Activated CD4-positive, alpha-beta T cell treated with anti-CD3 and anti-CD28 coated beads, Interleukin-2, Interleukin-4, amounts not matched to agents 100 ng/mL and 50 ng/mL, durations not matched to agents 16 hours and 8 hours (primary cell): ENCODE measurements at regions not wholly inside any gene's neighbourhood (a gene's known extent, or its start where the extent isn't known, plus 50 kb on each side); places are given as distances from the start of the nearest gene placed in this dataset.

ENCODE experiments used
- DNase-seq: peaks from one replicate; pipeline ENCODE4 v3.0.0-alpha.2; 2020; ENCODE audit warnings: low spot score

DNA sequence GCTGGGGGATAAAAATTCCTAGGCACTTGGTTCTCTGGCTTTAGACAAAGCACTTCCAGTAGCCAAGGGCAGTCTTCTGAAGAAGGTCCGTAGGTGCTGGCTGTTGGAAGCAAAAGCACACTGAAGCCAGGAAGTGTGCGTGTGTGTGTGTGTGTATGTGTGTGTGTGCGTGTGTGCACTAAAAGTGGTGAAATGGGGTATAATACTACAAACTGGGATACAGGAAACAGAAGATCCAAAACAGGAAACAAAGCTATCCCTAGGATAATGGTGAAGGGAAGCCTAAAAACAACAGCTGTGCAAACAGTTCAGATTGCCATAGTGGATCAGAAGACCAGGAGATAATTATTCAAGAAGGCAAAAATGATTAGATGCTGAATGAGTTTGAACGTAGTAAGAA lies 103.4 kb downstream of the IL20RB start:
- DNase-seq, result no peak

DNA sequence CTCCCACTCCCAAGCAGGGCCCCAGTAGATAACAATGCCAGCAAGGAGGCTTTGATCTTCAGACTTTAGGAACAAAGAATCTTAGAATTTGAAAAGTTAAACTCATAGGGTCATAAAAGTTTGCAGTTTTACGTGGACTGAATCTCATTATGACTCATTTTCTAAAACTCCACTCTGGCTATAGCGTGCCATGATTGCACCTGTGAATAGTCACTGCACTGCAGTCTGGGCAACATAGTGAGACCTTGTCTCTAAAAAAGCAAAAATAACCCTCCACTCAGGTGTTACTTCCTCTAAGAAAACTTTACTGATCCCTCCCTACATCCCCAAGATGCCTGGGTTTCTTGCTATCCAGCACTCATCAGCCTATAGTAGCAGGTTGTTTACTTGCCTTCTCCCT lies 104.5 kb downstream of the IL20RB start:
- peak; percentile 14 for DNase-seq

DNA sequence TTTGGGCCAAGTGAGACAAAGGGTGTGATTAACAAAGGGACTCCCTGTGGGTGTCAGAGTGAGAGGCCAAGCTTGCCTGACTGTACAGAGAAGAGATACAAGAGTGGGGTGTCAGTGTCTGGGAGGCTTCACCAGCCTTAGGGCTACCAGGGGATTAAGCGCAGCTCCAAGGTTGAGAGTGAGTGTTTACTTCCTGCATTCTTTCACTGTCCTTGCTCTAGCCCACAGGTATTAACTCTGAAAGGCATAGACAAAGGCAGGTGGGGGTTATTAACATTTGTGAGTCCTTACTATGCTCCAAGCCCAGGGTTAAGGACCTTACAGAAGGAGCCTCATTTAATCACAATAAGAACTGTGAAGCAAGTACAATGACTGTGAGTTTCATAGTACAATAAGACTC lies 107.6 kb downstream of the IL20RB start:
- DNase-seq, result no peak

DNA sequence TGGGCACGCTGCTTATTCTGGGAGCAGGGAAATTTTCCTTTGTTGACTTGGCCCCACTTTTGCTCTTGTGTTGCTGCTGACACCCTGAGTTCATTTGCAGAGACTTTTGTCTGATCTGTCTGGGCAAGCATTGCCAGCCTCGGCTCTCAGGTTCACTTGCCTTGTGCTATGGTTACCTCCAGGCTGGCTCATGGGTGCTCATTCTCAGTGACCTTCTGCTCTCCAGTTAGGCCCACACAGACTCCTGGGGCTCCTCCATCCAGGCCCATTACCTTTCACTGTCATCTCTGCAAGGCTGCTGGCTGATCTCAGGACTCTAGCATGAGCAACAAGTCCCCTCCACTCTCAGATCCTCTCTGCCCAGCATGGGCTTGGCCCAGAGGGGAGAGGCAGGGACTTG lies 108.3 kb downstream of the IL20RB start:
- DNase-seq, result no peak

DNA sequence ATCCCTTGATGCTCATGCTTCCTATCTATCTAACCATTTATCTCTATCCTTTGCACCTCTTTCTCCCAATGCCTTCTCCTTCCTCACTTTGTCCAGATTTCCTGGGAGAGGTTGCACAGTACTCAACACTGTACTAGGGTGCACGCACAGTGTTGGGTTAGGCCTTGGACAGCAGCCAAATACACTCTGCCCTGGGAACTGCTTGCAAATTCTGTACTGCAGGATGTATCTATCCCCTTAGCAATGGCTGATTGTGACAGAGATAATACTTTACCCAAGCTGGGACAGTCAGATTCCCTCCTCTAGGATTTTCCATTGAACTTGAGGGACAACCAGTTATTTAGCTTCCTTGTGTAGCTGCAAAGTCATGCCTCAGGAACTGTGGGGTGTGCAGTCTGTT lies 113.3 kb downstream of the IL20RB start:
- DNase-seq, result no peak

DNA sequence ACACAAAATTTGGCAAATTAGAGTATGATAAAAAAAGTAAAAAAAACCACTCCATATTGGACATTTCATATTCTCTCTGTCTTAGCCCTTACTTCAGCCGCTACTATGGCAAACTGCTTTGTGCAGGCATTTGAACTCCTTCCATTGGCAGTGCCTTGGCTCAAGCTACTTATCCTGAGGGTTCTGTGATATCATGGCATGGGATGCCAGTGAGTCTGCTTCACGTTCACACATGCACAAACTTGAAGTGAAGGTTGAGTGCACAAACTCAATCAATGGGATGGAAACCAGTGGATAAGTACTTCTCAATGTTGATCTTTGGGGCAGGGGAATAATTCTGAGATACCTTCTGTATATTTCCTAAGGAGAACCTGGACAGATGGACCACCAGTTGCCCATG lies 117.2 kb downstream of the IL20RB start:
- DNase-seq, result no peak

DNA sequence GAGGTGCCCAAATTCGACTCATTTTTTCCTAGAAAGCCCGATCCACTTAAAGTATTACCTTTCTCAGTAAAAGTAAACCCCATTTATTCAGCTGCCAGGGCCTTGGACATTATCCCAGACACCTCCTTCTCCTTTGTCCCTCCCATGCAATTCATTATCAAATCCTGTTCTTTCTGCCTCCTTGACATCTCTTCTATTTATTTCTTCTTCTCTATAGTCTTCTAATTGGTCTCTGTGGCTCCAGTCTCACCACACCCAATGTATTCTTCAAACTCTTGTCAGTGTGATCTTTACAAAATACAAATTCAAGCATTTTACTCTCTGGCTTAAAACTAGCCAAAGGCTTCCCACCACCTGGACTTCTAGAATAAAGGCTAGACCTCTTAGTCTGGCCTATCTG lies 120.3 kb downstream of the IL20RB start:
- no peak for DNase-seq

DNA sequence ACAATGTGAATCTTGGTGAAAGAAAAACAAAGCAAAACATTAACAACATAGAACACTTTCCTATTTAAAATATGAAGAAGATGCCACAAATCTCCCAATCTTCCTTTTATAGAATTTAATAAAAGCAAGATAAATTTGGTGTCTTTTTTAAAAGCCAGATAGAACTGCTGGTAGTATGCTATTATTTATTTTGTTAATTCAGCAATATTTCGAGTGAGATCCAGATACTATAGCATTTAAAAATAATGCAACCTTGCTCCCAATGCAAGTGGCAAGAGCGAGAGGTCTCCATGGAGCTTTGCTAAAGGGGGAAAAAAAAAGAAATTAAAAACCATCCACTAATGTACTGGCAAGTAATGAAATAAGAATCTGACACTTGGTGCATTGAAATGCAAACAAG lies 121.8 kb downstream of the IL20RB start:
- no peak for DNase-seq

DNA sequence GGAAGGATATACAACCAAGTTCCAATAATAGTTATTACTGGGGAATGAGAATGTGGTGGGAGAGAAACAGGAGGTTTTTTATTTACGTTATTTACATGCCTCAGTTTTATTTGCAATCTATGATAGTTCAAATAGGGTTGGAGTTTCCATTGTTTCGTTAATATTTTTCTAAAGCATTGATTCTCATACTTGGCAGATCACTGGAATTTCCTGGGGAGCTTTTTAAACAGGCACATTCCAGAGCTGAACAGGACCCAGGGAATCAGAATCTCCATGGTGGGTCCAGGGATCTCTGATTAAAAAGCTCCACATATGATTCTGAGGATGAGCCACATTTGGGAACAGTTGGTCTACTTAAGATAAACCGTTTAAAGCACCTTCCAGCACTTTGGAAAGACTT lies 123.9 kb downstream of the IL20RB start:
- DNase-seq, result no peak

DNA sequence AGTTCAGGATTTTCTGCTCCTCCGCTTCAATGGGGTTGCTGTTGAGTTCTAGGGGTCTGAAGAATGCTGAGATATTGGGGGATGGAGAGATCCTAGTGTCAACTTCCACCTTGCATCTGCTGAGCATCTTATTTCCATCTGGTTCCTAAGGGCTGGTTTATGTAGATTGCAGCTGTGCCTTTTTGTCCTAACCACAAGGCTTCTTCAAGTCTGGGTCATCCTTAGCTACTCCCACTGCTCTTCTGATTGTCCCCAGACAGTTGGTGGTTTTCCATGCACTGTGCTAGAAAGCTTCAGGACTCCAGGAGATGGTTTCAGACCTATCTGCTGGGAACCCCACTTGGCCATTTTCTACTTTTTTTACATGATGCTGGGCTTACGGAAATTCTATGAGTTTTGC lies 125.0 kb downstream of the IL20RB start:
- DNase-seq, result no peak

DNA sequence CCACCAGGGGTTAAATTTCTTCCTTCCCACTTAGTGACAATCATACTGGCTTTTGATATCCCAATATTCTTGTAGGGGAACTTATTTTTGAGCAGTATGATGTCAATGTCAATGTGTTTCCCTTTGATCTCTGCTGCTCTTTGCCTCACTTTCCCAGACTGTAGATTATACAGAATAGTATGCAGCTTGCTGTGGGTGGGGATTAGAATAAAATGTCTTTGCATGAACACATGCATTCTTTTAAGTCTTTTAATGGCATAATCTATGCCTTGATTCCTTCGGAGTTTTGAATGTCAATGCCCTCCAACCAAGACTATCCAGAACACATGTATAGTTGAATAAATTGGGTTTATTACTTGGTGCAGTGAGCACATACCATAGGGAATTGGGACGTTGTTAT lies 125.5 kb downstream of the IL20RB start:
- no peak for DNase-seq

DNA sequence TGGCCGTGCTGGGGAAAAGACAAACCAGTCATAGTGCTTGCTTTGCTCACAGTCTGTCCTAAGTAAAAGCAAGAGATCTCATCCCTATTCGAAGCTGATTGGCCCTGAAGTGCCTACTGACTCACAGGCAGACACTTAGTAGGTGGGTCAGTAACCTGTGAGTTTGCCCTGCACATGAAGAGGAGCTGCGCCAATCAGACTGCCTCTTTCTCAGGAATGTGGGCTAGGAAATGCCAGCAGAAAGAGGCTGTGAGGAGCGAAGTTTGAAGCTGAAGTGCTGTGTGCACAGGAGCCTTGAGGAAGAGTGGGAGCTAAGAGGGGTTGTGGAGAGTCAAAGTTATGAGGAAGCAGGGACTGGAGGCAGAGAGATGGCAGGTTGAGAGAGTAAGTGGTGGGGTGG lies 126.8 kb downstream of the IL20RB start:
- no peak for DNase-seq

DNA sequence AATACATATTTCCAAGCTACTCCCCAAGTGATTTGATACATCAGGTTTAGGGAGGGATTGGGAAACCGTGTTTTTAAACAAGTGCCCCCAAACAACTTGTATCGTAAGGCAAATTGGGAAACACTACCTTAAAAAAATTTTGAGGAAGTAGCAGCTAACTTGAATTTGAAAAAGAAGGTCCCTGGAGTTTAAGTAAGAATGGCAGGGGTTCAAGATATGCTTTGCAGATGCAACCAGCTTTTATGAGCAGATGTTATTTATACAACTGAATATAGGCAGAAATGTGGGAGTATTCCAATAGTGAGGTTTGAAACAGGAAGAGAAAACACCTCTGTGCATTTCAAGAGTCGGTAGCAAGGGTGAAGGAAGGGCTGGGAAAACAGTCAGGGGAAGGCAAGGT lies 139.6 kb downstream of the IL20RB start:
- DNase-seq, result no peak

DNA sequence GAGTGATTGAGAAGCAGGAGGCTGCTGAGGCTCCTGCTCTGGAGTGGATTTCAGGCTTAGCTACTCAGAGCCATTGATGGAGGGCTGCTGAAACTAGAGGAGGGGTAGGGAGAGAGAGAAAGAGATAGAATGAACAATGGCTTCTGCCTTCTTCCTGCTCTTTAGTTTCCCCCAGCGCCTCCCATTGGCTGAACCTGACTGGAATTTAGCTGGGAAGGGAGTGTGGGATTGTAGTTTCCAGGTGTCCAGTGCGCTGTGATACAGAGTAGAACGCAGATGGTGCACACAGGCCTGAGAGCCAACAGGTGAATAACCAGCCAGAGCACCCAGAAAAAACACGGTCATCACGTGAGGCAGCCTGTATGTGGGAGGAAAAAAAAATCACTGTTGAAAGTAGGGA lies 140.1 kb downstream of the IL20RB start:
- DNase-seq, result no peak

DNA sequence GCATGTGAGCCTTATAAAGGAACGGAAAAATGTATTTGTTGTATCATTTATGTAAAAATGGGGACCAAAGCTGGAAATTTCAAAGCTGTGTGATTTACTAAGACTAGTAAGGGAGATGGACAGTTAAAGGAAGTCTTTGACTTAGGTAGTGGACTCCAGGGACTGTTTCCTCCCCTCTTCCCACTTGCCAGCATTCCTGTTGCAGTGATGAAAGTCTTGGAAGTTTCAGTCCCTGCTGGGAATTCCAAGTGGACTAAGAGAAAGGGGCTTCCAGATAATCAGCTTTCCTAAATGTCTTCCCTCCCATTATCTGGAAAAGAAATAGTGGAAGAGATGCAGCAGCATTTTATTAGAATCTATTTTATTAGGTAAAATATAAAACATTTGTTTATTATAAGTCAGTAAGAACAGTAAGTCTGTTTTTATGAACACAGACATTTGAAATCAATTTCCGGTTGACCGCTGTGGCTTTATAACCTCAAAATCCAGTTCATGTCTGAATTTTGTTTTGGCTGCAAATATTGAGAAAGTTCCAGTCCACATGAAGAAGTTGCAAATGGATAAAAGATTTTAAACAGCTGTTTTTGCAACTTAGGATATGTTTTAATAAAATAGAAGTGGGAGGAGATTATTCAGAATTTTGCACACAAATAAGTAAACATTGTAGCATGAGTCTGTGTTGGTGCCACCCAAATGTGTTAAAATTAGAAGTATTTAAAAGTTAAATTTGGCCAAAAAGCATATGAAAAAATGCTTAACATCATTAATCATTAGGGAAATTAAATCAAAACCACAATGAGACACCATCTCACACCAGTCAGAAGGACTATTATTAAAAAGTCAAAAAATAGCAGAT lies 141.8 kb downstream of the IL20RB start:
- no peak for DNase-seq

DNA sequence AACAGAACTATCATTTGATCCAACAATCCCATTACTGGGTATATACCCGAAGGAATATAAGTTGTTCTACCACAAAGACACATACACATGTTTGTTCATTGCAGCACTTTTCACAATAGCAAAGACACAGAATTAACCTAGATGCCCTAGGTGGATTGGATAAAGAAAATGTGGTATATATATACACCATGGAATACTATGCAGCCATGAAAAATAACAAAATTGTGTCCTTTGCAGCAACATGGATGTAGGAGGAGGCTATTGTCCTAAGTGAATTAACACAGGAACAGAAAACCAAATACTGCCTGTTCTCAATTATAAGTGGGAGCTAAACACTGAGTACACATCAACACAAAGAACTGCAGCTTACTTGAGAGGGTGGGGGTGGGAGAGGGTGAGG lies 142.5 kb downstream of the IL20RB start:
- DNase-seq, result no peak

DNA sequence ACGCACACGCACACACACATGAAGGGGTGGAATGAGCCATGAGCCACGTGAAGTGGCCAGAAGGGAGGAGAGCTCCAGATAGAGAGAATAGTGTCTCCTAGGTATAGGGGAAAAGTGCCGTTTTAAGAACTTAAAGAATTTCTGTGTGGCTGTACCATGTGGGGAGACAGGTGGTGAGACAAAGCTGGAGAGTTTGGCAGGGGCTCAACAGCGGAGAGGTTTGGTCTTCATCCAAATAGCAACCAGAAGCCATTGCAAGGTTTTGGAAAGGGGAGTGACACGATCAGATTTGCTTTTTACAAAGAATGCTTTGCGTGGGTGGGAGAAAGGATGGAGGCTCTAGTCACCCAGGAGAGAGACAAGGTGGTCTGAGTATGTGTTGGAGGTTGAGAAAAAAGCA lies 146.0 kb downstream of the IL20RB start:
- no peak for DNase-seq

DNA sequence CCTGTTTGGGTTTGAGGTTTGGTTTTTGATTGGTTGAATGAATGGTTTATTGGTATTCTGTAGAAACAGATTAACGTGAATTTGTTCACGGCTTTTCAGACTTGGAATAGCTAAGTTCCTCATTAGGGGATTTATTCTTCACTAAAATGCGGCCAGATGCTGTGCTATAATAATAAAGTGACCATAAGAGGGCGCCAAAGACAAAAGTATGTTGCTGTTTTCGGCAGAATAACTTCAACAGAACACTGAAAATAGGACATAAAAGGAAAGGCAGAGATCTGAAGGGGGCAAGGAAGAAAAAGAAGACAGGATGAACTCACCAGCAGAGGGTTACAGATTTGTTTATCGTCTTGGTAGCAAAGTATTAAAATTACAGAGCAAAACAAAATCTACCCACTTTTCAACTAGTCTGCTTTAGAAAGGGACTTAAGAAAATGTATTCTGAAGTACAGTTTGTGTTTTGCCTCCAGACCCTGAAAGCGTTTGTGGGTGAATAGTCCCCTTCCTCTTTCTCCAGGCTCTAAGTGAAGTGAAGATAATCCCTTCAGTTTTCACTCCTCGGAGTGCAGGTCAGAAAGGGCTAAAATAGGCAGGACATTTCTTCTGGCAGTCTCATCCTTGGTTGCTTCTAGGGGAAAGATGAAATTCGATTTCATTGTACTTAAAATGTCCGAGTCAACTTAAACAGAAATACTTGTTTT lies 147.6 kb downstream of the IL20RB start:
- peak; percentile 59 for DNase-seq

DNA sequence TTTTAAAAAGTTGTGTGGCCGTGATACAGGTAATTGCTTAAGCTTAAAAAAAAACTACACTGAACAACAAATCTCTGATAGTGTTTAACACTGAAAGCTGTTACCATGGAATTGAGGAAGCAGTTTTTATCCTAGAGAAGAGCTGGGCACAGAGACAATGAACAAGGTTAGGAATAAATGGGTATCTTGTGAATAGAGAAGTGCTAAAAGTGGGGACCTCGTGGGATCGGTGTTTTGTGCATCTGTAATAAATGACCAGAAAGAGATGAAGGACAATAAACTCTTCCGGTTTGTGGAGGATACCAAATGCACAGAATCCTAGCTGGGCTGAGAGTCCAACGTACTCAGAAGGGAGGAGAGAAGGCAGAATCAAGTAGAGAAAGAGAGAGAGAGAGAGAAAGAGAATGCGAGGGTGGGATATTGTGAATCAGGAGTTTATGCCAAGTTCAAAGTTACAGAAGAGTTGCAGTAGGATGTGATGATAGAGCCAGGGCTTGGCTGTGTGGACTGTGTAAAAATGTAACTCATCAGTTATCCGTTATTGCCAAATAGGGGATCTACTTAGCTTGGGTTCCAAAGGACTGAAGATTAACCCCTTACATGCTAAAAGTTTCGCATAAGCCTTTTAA lies 148.9 kb downstream of the IL20RB start:
- no peak for DNase-seq

DNA sequence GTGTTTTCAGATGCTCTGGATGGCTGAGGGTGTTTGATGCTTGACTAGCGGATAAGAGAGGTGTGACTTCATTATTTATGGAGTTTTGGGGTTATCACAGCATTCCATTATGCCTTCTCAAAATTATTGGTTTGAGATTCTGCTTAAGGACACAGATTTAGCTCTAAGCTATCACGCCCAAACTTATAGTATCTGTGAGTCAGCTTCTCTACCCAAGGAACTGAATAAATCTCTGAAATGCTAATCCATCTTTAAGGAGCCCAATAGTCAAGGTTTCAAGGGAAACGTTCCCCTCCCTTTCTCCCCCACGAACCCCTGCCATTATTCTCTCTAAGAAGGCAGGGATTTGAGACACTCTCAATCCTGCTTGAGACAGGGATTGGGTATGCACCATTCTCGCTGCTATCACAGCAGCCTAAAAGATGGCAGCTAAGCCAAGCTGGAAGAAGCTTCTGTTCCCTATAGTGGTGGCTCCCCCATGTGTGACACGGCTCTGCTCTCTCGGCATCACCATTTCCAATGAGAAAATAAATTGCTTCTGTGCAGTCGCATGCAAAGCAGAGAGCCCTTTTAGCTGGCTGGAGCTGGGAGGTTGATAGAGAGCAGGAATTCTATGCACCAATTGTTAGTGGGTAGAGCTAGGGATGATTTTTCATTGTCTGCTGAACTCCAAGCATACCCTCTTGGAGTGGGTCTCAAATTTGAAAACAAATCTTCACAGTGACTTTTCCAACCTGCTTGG lies 151.1 kb downstream of the IL20RB start:
- no peak for DNase-seq

DNA sequence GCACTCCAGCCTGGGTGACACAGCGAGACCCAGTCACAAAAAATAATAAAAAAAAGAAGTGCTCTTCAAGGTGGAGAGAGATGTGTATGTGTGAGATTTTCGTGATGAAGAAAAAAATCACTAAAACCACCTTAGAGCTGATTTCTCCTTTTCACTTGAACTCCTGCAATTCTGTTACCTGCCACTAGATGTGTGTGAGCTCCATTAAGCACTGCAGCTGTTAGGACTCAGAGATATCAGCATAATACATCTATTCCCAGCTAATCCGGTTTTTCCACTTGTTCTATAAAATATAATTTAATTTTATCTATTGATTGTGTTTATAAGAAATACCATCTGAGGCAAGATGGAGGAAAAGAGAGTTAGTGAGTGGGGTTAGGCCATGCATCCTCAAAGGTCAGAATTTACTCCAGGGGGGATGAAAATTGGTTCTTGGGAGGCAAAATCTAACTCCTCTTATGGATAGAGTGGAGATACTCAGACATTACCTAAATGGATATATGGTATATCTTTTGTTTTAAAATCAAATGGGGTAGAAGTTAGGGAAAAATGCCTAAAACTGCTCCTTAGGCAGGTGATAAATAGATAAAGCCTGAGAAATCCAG lies 152.7 kb downstream of the IL20RB start:
- DNase-seq, result peak; percentile 15

DNA sequence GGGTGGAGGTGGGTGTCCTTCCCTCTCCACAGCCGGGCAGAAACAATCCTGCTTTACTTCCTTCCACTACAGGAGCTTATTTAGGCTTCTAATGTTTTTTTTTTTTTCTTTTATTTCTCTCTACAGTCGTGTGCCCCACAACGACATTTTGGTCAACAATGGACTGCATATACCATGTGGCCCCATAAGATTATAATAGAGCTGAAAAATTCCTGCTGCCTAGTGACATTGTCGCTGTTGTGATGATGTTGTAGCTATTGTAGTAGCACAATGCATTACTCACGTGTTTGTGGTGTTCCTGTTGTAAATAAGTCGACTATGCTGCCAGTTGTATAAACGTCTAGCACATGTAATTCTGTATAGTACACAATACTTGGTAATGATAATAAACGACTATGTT lies 153.7 kb downstream of the IL20RB start:
- no peak for DNase-seq
